Mammary epithelial cell (primary cell): ENCODE measurements at regions not wholly inside any gene's neighbourhood (a gene's known extent, or its start where the extent isn't known, plus 50 kb on each side); places are given as distances from the start of the nearest gene placed in this dataset.

ENCODE experiments used
- CTCF ChIP-seq, 2 donors: IDR thresholded peaks in 1 of 2; conservative IDR thresholded peaks in 1 of 2; 2 replicates each; pipeline ENCODE4 v1.5.1; 2011 to 2012; ENCODE audit warnings: inconsistent platforms in 2 of 2, low read length in 2 of 2, mild to moderate bottlenecking in 2 of 2, control low read depth in 1 of 2, low read depth in 1 of 2; ENCODE audit not compliant: insufficient read depth in 1 of 2; ENCODE audit errors: extremely low read depth in 1 of 2
- EZH2 ChIP-seq: IDR thresholded peaks from 2 replicates; pipeline ENCODE4 v1.6.1; 2012; ENCODE audit warnings: low read length, inconsistent platforms, borderline replicate concordance

GRCh38 chr15:97443101-97443500, 517.4 kb upstream of the ARRDC4 start:
- TF ChIP-seq EZH2 (no peak), CTCF (conservative IDR thresholded peaks at IDR 0.05 in 1 of 2, IDR thresholded peaks at IDR 0.05 in 1 of 2; ENCODE audit: extremely low read depth in 1 of 2, insufficient read depth in 1 of 2, low read depth in 1 of 2, low read length in 2 of 2) (no peak)
